ENCODE measurements at regions not wholly inside any gene's neighbourhood (a gene's known extent, or its start where the extent isn't known, plus 50 kb on each side); places are given as distances from the start of the nearest gene placed in this dataset.

DNA sequence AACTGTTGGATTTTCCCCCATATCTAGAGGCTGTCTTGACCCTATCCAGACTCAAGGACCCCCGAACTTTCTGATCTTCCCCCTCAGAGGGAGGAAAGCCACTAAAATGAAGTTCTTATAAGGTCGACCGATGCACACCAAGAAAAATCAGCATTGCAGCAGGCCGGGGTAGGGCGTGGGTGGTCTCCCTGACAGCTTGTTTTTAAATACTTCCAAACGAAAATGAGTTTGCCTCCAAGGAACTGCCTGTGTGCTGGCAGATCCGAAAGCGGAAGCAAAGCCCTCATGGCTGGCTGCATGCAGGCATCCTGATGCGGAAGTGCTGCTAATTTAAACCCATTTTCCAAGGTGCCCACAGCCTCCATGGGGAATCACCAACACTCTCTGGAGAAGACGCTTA lies 374.3 kb upstream of the XYLT1 start:
- Histone ChIP-seq H3K4me3 (ENCODE audit: low read depth, low read length) (no peak overlapping the region), H3K27me3 (ENCODE audit: control insufficient read depth, insufficient read depth, low read length) (no peaks in the 10 kb centered on the region), H3K36me3 (ENCODE audit: control insufficient read depth, insufficient read depth, low read length) (no peaks in the 10 kb centered on the region)
- FAIRE-seq (no peak), DNase-seq (ENCODE audit: low read depth) (no peak)
- TF ChIP-seq CTCF (IDR thresholded peaks at IDR 0.05; ENCODE audit: insufficient read depth, low read length, severe bottlenecking) = no peak

- Histone ChIP-seq H3K27me3 (ENCODE audit: control insufficient read depth, insufficient read depth, low read length) (no peaks in the 10 kb centered on the region), H3K4me3 (ENCODE audit: low read depth, low read length) (no peak overlapping the region), H3K36me3 (ENCODE audit: control insufficient read depth, insufficient read depth, low read length) (no peaks in the 10 kb centered on the region)
- DNase-seq (ENCODE audit: low read depth) (no peak), FAIRE-seq (no peak)
- TF ChIP-seq CTCF (IDR thresholded peaks at IDR 0.05; ENCODE audit: insufficient read depth, low read length, severe bottlenecking) = no peak
These were observed 373.1 kb upstream of the XYLT1 start for GRCh38 chr16:17843905-17844304.

GRCh38 chr16:17839907-17840306 lies 369.1 kb upstream of the XYLT1 start:
- Histone ChIP-seq H3K27me3 (ENCODE audit: control insufficient read depth, insufficient read depth, low read length) (no peaks in the 10 kb centered on the region), H3K4me3 (ENCODE audit: low read depth, low read length) (no peak overlapping the region), H3K36me3 (ENCODE audit: control insufficient read depth, insufficient read depth, low read length) (no peaks in the 10 kb centered on the region)
- FAIRE-seq (no peak), DNase-seq (ENCODE audit: low read depth) (no peak)
- TF ChIP-seq CTCF (IDR thresholded peaks at IDR 0.05; ENCODE audit: insufficient read depth, low read length, severe bottlenecking) = no peak

- no peak for FAIRE-seq
- Histone ChIP-seq H3K36me3 (ENCODE audit: control insufficient read depth, insufficient read depth, low read length) (no peaks in the 10 kb centered on the region), H3K4me3 (ENCODE audit: low read depth, low read length) (no peak overlapping the region), H3K27me3 (ENCODE audit: control insufficient read depth, insufficient read depth, low read length) (no peaks in the 10 kb centered on the region)
- no peak for DNase-seq (ENCODE audit: low read depth)
- TF ChIP-seq CTCF (IDR thresholded peaks at IDR 0.05; ENCODE audit: insufficient read depth, low read length, severe bottlenecking) = no peak
These were observed 368.5 kb upstream of the XYLT1 start for GRCh38 chr16:17839272-17839671.

- H3K36me3 ChIP-seq (ENCODE audit: control insufficient read depth, insufficient read depth, low read length) = no peaks in the 10 kb centered on the region
- no peak for TF ChIP-seq CTCF (IDR thresholded peaks at IDR 0.05; ENCODE audit: insufficient read depth, low read length, severe bottlenecking)
- FAIRE-seq (no peak), DNase-seq (ENCODE audit: low read depth) (peak; percentile 50)
- no peak overlapping the region for H3K4me3 ChIP-seq (ENCODE audit: low read depth, low read length)
- no peaks in the 10 kb centered on the region for H3K27me3 ChIP-seq (ENCODE audit: control insufficient read depth, insufficient read depth, low read length)
These were observed 366.3 kb upstream of the XYLT1 start for GRCh38 chr16:17836868-17837602.
